Heart left ventricle (tissue), 13 donors: ENCODE measurements at regions not wholly inside any gene's neighbourhood (a gene's known extent, or its start where the extent isn't known, plus 50 kb on each side); places are given as distances from the start of the nearest gene placed in this dataset.

ENCODE experiments used
- CTCF ChIP-seq, 12 donors: fragments of 200-600 bp; sonication (generic) in 4 of 12; IDR thresholded peaks; one replicate each; pipeline versions ENCODE4 v1.5.0 to v1.8.0; 2018 to 2022; ENCODE audit warnings: antibody characterized with exemption in 12 of 12, mild to moderate bottlenecking in 5 of 12
- POLR2A ChIP-seq, 2 donors: fragments of 450-650 bp; IDR thresholded peaks; one replicate each; pipeline ENCODE4 v1.6.1; 2017; ENCODE audit warnings: antibody characterized with exemption in 2 of 2, mild to moderate bottlenecking in 2 of 2, moderate library complexity in 2 of 2
- donor health status: ischemic (EF 13 %, LVEDD 7.1; RV severe dilation, severe dysfunction).
- donor health status: DM: no; HTN: yes; CAD: no.
- donor health status: DM: no; HTN: no; CAD: no.
- donor health status: ischemic (EF 25% LVEDD 6.9; RV normal size, moderate dysfunction).
- donor health status: ischemic (EF 25% LVEDD 5.7; RV mildly dilated, moderate dysfunction).
- donor health status: ischemic (EF 35%, LVEDD 5.7; RV mildly dilated, moderate dysfunction).
- donor health status: nonischemic (EF 11% LVEDD 7.7; RV severe dilation, severe dysfunction).
- donor health status: DM: yes; HTN: yes; CAD: no.
- donor health status: PGD.
- donor health status: ischemic (EF 29% LVEDD 5.4; RV normal size, mild dysfunction).
- donor health status: nonischemic (EF 23%, LVEDD 6.1; RV moderate dilation, normal function).

DNA sequence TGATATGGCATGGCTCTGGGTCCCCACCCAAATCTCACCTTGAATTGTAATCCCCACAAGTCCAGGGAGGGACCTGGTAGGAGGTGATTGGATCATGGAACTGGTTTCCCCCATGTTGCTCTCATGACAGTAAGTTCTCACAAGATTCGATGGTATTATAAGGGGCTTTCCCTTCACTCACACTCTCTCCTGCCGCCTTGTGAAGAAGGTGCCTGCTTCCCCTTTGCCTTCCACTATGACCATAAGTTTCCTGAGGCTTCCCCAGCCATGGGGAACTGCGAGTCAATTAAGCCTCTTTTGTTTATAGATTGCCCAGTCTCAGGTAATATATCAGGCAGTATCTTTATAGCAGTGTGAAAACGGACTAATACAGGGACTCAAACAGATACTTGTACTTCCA is 50.4 kb upstream of the ZNF532 start:
- TF ChIP-seq CTCF (IDR thresholded peaks at IDR 0.05) (no peak), POLR2A (IDR thresholded peaks at IDR 0.05) (no peak)
